ENCODE measurements at regions not wholly inside any gene's neighbourhood (a gene's known extent, or its start where the extent isn't known, plus 50 kb on each side); places are given as distances from the start of the nearest gene placed in this dataset.

GRCh38 chr5:56565283-56565615, 250.1 kb upstream of the MAP3K1 start:
- no peak overlapping the region for H3K27ac ChIP-seq
- no peaks in the 10 kb centered on the region for H3K4me1 ChIP-seq
- H3K9me3 ChIP-seq = no peaks in the 10 kb centered on the region
- no peaks in the 10 kb centered on the region for H3K27me3 ChIP-seq
- TF ChIP-seq POLR2A (IDR thresholded peaks at IDR 0.05) (no peak), CTCF (IDR thresholded peaks at IDR 0.05) (no peak)
- 70 to 87% methylated on average over 3 of the region's 3 CpGs for WGBS, 2 donors
- H3K36me3 ChIP-seq (ENCODE audit: low read depth, missing control alignments) = no peaks in the 10 kb centered on the region
- no peak overlapping the region for H3K4me3 ChIP-seq
- DNase-seq = no peak
- intact Hi-C loops (cut with DNase I; ENCODE audit: low total_unique reads) = no loop called here

DNA sequence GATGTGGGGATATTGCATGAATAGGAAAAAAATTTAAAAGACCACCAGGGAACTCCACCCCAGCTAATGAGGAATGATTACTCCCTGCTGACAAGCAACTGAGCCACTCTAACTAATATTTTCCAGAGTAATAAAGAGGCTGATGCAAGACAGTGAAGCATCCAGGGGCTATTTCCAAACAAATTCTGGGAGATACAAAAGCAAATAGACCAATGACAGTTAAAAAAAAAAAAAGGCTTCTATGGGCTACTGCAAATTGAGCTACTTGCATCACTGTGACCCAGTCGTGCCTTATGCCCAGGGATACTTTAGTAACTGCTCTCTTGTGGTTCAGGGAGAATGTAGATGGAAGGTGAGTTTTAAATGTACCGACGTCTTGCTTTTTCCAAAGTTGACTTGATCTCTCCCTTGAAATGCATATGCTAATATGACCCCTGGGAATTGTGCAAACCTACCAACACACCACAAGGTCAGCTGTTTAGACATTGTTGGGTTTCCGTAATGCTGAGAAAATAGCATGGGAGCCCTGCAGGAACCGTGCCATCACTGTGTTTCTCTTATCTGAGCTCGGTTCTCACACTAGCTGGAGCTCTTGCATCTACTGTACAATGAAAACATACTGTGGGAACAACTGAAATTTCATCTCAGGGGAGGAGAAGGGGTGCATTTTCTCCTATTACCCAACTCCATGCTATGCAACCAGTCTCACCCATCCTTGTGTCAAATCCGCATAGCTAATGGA, 250.6 kb upstream of the MAP3K1 start:
- no peak for TF ChIP-seq POLR2A (IDR thresholded peaks at IDR 0.05)
- no peak for TF ChIP-seq CTCF (IDR thresholded peaks at IDR 0.05)
- intact Hi-C loops (cut with DNase I; ENCODE audit: low total_unique reads) = no loop called here
- Histone ChIP-seq H3K4me3 (no peak overlapping the region), H3K36me3 (ENCODE audit: low read depth, missing control alignments) (no peaks in the 10 kb centered on the region), H3K4me1 (no peaks in the 10 kb centered on the region), H3K27me3 (no peaks in the 10 kb centered on the region), H3K9me3 (no peaks in the 10 kb centered on the region), H3K27ac (no peak overlapping the region)
- no peak for DNase-seq
- 55 to 70% methylated on average over 7 of the region's 7 CpGs for WGBS, 2 donors

- no peak overlapping the region for H3K4me3 ChIP-seq
- WGBS, 2 donors = 70 to 92% methylated on average over 2 of the region's 2 CpGs
- DNase-seq = no peak
Measured at GRCh38 chr5:56561455-56561854, 253.9 kb upstream of the MAP3K1 start.

GRCh38 chr5:56558131-56558745, 257.1 kb upstream of the MAP3K1 start:
- H3K27me3 ChIP-seq = no peaks in the 10 kb centered on the region
- no peaks in the 10 kb centered on the region for H3K9me3 ChIP-seq
- intact Hi-C loops (cut with DNase I; ENCODE audit: low total_unique reads) = no loop called here
- WGBS, 2 donors = 54 to 68% methylated on average over 4 of the region's 4 CpGs
- TF ChIP-seq CTCF (IDR thresholded peaks at IDR 0.05) (no peak), POLR2A (IDR thresholded peaks at IDR 0.05) (no peak)
- no peak overlapping the region for H3K27ac ChIP-seq
- H3K36me3 ChIP-seq (ENCODE audit: low read depth, missing control alignments) = no peaks in the 10 kb centered on the region
- H3K4me3 ChIP-seq = no peak overlapping the region
- no peak for DNase-seq
- H3K4me1 ChIP-seq = no peaks in the 10 kb centered on the region

More at GRCh38 chr5:56561455-56561854, 253.9 kb upstream of the MAP3K1 start:
- H3K27ac ChIP-seq = no peak overlapping the region
- no peaks in the 10 kb centered on the region for H3K36me3 ChIP-seq (ENCODE audit: low read depth, missing control alignments)
- no peaks in the 10 kb centered on the region for H3K27me3 ChIP-seq
- no peaks in the 10 kb centered on the region for H3K9me3 ChIP-seq
- no peak for TF ChIP-seq CTCF (IDR thresholded peaks at IDR 0.05)
- no peaks in the 10 kb centered on the region for H3K4me1 ChIP-seq
- intact Hi-C loops (cut with DNase I; ENCODE audit: low total_unique reads) = no loop called here

DNA sequence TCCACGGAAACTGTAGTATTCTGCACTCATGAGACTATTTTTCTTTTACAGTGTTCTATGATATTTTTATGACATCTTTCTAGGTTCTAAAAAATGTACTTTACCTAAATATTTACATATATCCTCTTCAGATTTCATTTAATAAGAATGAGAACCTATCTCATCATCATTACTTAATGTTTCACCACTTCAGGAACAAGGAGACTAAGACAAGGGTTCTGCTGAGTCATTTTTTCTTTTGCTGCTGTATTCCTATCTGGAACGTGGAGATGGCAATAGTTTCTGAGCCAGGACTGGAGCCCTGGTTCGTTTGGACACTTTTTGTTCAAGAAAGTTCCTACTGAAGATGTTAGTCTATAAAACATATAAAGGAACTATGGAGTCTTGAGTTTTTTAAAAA, 258.2 kb upstream of the MAP3K1 start:
- DNase-seq = no peak
- WGBS, 2 donors = 50 to 59% methylated on average over 3 of the region's 3 CpGs
- Histone ChIP-seq H3K27ac (no peak overlapping the region), H3K4me1 (no peaks in the 10 kb centered on the region), H3K9me3 (no peaks in the 10 kb centered on the region), H3K27me3 (no peaks in the 10 kb centered on the region), H3K4me3 (no peak overlapping the region), H3K36me3 (ENCODE audit: low read depth, missing control alignments) (no peaks in the 10 kb centered on the region)
- TF ChIP-seq CTCF (IDR thresholded peaks at IDR 0.05) = no peak
- TF ChIP-seq POLR2A (IDR thresholded peaks at IDR 0.05) = no peak
- intact Hi-C loops (cut with DNase I; ENCODE audit: low total_unique reads) = no loop called here

All from testis (tissue), 2 donors.